ENCODE measurements at regions not wholly inside any gene's neighbourhood (a gene's known extent, or its start where the extent isn't known, plus 50 kb on each side); places are given as distances from the start of the nearest gene placed in this dataset.

DNA sequence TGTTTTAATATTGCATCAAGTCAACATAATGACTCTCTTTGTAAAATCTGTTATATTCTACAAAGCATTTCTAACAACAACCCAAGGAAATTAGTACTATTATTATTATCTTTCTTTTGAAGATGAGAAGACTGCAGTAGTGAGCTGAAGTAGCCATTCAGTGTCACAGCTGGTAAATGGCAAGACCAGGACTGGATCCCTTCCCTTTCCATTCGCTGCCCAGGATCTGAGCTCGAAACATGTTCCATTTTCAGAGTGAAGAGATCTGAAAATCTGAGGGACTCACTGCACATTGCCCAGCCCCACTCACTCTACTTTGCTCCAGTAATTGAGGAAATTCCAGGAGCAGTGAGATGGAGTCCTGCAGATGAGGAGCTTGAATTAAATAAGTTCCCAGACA lies 240.0 kb upstream of the BLID start:
- H3K9me3 ChIP-seq (ENCODE audit: control insufficient read depth in 4 of 4, low read length in 3 of 4), result no peaks in the 10 kb centered on the region
- no peak overlapping the region for H3K4me3 ChIP-seq (ENCODE audit: low read depth in 1 of 3, low read length in 3 of 3)
- H3K36me3 ChIP-seq (ENCODE audit: control insufficient read depth in 4 of 4, insufficient read depth in 3 of 4, low read depth in 1 of 4, low read length in 3 of 4), result no peaks in the 10 kb centered on the region
- WGBS, result 95% methylated on average over 2 of the region's 2 CpGs
- H3K4me1 ChIP-seq (ENCODE audit: control insufficient read depth in 4 of 4, insufficient read depth in 4 of 4, low read length in 3 of 4), result no peaks in the 10 kb centered on the region
- no peak for DNase-seq (ENCODE audit: low spot score)
- no peak overlapping the region for H3K27ac ChIP-seq (ENCODE audit: low read depth in 1 of 2, low read length in 2 of 2)
- no peaks in the 10 kb centered on the region for H3K27me3 ChIP-seq (ENCODE audit: control insufficient read depth in 4 of 4, insufficient read depth in 4 of 4, low read length in 3 of 4)
- TF ChIP-seq ZBTB33 (IDR thresholded peaks at IDR 0.05), result no peak
- TF ChIP-seq RXRA (IDR thresholded peaks at IDR 0.05), result no peak
- no peak for TF ChIP-seq HNF4G (IDR thresholded peaks at IDR 0.05)
- TF ChIP-seq, protein P1, sequence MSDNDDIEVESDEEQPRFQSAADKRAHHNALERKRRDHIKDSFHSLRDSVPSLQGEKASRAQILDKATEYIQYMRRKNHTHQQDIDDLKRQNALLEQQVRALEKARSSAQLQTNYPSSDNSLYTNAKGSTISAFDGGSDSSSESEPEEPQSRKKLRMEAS (IDR thresholded peaks at IDR 0.05), result no peak
- TF ChIP-seq CTCF (IDR thresholded peaks at IDR 0.05; ENCODE audit: low read depth, low read length, missing input control), result no peak
- TF ChIP-seq GABPA (IDR thresholded peaks at IDR 0.05 in 1 of 2, conservative IDR thresholded peaks at IDR 0.05 in 1 of 2), result no peak
- no peak for TF ChIP-seq HNF4A (conservative IDR thresholded peaks at IDR 0.05)
- TF ChIP-seq YY1 (IDR thresholded peaks at IDR 0.05), result no peak
- no peak for TF ChIP-seq JUND (IDR thresholded peaks at IDR 0.05)
- TF ChIP-seq FOXA2 (IDR thresholded peaks at IDR 0.05), result no peak
- TF ChIP-seq TAF1 (conservative IDR thresholded peaks at IDR 0.05), result no peak
- no peak for TF ChIP-seq NR2F2 (IDR thresholded peaks at IDR 0.05)
- no peak for TF ChIP-seq FOXA1 (IDR thresholded peaks at IDR 0.05)
- TF ChIP-seq SP1 (IDR thresholded peaks at IDR 0.05), result no peak
- TF ChIP-seq, protein P2, sequence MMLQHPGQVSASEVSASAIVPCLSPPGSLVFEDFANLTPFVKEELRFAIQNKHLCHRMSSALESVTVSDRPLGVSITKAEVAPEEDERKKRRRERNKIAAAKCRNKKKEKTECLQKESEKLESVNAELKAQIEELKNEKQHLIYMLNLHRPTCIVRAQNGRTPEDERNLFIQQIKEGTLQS (IDR thresholded peaks at IDR 0.05), result no peak
- no peak for TF ChIP-seq REST (IDR thresholded peaks at IDR 0.05)
- no peak overlapping the region for H3K9ac ChIP-seq (ENCODE audit: low read depth in 1 of 2, low read length in 2 of 2)
